Activated CD4-positive, alpha-beta memory T cell treated with anti-CD3 and anti-CD28 coated beads, Interleukin-2, amount 10 ng/mL, durations not matched to agents 7 days and 5 days (primary cell): ENCODE measurements at regions not wholly inside any gene's neighbourhood (a gene's known extent, or its start where the extent isn't known, plus 50 kb on each side); places are given as distances from the start of the nearest gene placed in this dataset.
"Not testable (repeated sequence)": the region's sequence is repeated elsewhere in the genome, so short reads cannot be mapped to it uniquely, and the experiment has no call there.

ENCODE experiments used
- CTCF ChIA-PET: fragments of 350-600 bp; sonication (Branson Sonifier 250); formaldehyde crosslinking; loops from one replicate; lab custom pipeline; 2021; ENCODE audit warnings: antibody characterized with exemption, inconsistent platforms; lab: Charles Lee
- POLR2A ChIA-PET: fragments of 350-600 bp; sonication (Branson Sonifier 250); formaldehyde crosslinking; loops from one replicate; lab custom pipeline; 2021; ENCODE audit warnings: antibody characterized with exemption; lab: Charles Lee
- DNase-seq: peaks from one replicate; pipeline ENCODE4 v3.0.0-alpha.2; 2020
- H3K27ac Mint-ChIP-seq: one replicate; pipeline ENCODE4 v1.8.0; 2021; ENCODE audit warnings: mild to moderate bottlenecking, mixed read lengths
- H3K27me3 Mint-ChIP-seq: one replicate; pipeline ENCODE4 v1.8.0; 2021; ENCODE audit warnings: mixed read lengths
- H3K36me3 Mint-ChIP-seq: one replicate; pipeline ENCODE4 v1.8.0; 2021; ENCODE audit warnings: low read depth, mixed read lengths
- H3K4me1 Mint-ChIP-seq: one replicate; pipeline ENCODE4 v1.8.0; 2021; ENCODE audit warnings: mixed read lengths
- H3K4me3 Mint-ChIP-seq: one replicate; pipeline ENCODE4 v1.8.0; 2021; ENCODE audit warnings: mild to moderate bottlenecking, mixed read lengths
- H3K9me3 Mint-ChIP-seq: one replicate; pipeline ENCODE4 v1.8.0; 2021; ENCODE audit warnings: mixed read lengths

- H3K9me3 Mint-ChIP-seq = no peaks in the 10 kb centered on the region
- ChIA-PET POLR2A (no interaction called here), CTCF (no interaction called here)
- no peak overlapping the region for H3K27ac Mint-ChIP-seq
- H3K4me1 Mint-ChIP-seq = no peaks in the 10 kb centered on the region
- no peaks in the 10 kb centered on the region for H3K36me3 Mint-ChIP-seq
- DNase-seq = no peak
- H3K27me3 Mint-ChIP-seq = no peaks in the 10 kb centered on the region
- H3K4me3 Mint-ChIP-seq = no peak overlapping the region
These were observed 612.4 kb downstream of the ANKRD7 start for GRCh38 chr7:118836933-118837332.

GRCh38 chr7:118839515-118839914 is 615.0 kb downstream of the ANKRD7 start:
- H3K4me3 Mint-ChIP-seq = no peak overlapping the region
- no peak overlapping the region for H3K27ac Mint-ChIP-seq
- ChIA-PET POLR2A (no interaction called here), CTCF (no interaction called here)
- no peaks in the 10 kb centered on the region for H3K27me3 Mint-ChIP-seq
- DNase-seq = no peak
- no peaks in the 10 kb centered on the region for H3K4me1 Mint-ChIP-seq
- no peaks in the 10 kb centered on the region for H3K9me3 Mint-ChIP-seq
- no peaks in the 10 kb centered on the region for H3K36me3 Mint-ChIP-seq

- no peak overlapping the region for H3K4me3 Mint-ChIP-seq
- no peaks in the 10 kb centered on the region for H3K27me3 Mint-ChIP-seq
- ChIA-PET CTCF (no interaction called here), POLR2A (no interaction called here)
- H3K4me1 Mint-ChIP-seq = no peaks in the 10 kb centered on the region
- no peaks in the 10 kb centered on the region for H3K9me3 Mint-ChIP-seq
- H3K36me3 Mint-ChIP-seq = no peaks in the 10 kb centered on the region
- no peak for DNase-seq
- H3K27ac Mint-ChIP-seq = no peak overlapping the region
These were observed 619.0 kb downstream of the ANKRD7 start for GRCh38 chr7:118843456-118843855.

GRCh38 chr7:118844748-118845147 is 620.2 kb downstream of the ANKRD7 start:
- H3K4me1 Mint-ChIP-seq = no peaks in the 10 kb centered on the region
- H3K27ac Mint-ChIP-seq = no peak overlapping the region
- no peaks in the 10 kb centered on the region for H3K36me3 Mint-ChIP-seq
- no peaks in the 10 kb centered on the region for H3K27me3 Mint-ChIP-seq
- ChIA-PET CTCF (no interaction called here), POLR2A (no interaction called here)
- no peak for DNase-seq
- H3K9me3 Mint-ChIP-seq = no peaks in the 10 kb centered on the region
- no peak overlapping the region for H3K4me3 Mint-ChIP-seq

- H3K36me3 Mint-ChIP-seq = no peaks in the 10 kb centered on the region
- peaks cover 5% of the 10 kb centered on the region for H3K9me3 Mint-ChIP-seq
- CTCF ChIA-PET = no interaction called here
- no peaks in the 10 kb centered on the region for H3K27me3 Mint-ChIP-seq
- H3K4me1 Mint-ChIP-seq = no peaks in the 10 kb centered on the region
- DNase-seq = no peak
- H3K27ac Mint-ChIP-seq = no peak overlapping the region
- POLR2A ChIA-PET = no interaction called here
- H3K4me3 Mint-ChIP-seq = no peak overlapping the region
These were observed 621.3 kb downstream of the ANKRD7 start for GRCh38 chr7:118845791-118846190.

GRCh38 chr7:118846977-118847376 is 622.5 kb downstream of the ANKRD7 start:
- Mint-ChIP-seq H3K36me3 (no peaks in the 10 kb centered on the region), H3K27me3 (no peaks in the 10 kb centered on the region), H3K4me3 (no peak overlapping the region), H3K4me1 (no peaks in the 10 kb centered on the region), H3K9me3 (peaks cover 7% of the 10 kb centered on the region), H3K27ac (no peak overlapping the region)
- DNase-seq = no peak
- ChIA-PET POLR2A (no interaction called here), CTCF (no interaction called here)

- Mint-ChIP-seq H3K4me1 (no peaks in the 10 kb centered on the region), H3K4me3 (no peak overlapping the region), H3K36me3 (no peaks in the 10 kb centered on the region), H3K9me3 (peaks cover 13% of the 10 kb centered on the region), H3K27me3 (no peaks in the 10 kb centered on the region), H3K27ac (no peak overlapping the region)
- CTCF ChIA-PET = no interaction called here
- no peak for DNase-seq
- POLR2A ChIA-PET = no interaction called here
These were observed 630.8 kb downstream of the ANKRD7 start for GRCh38 chr7:118855290-118855689.

- H3K36me3 Mint-ChIP-seq = no peaks in the 10 kb centered on the region
These were observed 634.2 kb downstream of the ANKRD7 start for GRCh38 chr7:118858651-118859149.

GRCh38 chr7:118861581-118861980 is 637.1 kb downstream of the ANKRD7 start:
- Mint-ChIP-seq H3K9me3 (peaks cover 7% of the 10 kb centered on the region), H3K4me1 (no peaks in the 10 kb centered on the region), H3K27me3 (no peaks in the 10 kb centered on the region), H3K27ac (no peak overlapping the region), H3K36me3 (no peaks in the 10 kb centered on the region), H3K4me3 (no peak overlapping the region)
- ChIA-PET CTCF (no interaction called here), POLR2A (no interaction called here)
- no peak for DNase-seq

More at GRCh38 chr7:118858651-118859149, 634.2 kb downstream of the ANKRD7 start:
- ChIA-PET CTCF (no interaction called here), POLR2A (no interaction called here)
- Mint-ChIP-seq H3K4me3 (no peak overlapping the region), H3K4me1 (no peaks in the 10 kb centered on the region), H3K27ac (no peak overlapping the region), H3K27me3 (no peaks in the 10 kb centered on the region), H3K9me3 (peaks cover 7% of the 10 kb centered on the region)
- no peak for DNase-seq

GRCh38 chr7:118862740-118863139 is 638.2 kb downstream of the ANKRD7 start:
- Mint-ChIP-seq H3K9me3 (peaks cover 3% of the 10 kb centered on the region), H3K27me3 (no peaks in the 10 kb centered on the region), H3K4me1 (no peaks in the 10 kb centered on the region), H3K4me3 (no peak overlapping the region), H3K27ac (no peak overlapping the region), H3K36me3 (no peaks in the 10 kb centered on the region)
- ChIA-PET POLR2A (no interaction called here), CTCF (no interaction called here)
- no peak for DNase-seq

GRCh38 chr7:118863966-118864365 is 639.5 kb downstream of the ANKRD7 start:
- Mint-ChIP-seq H3K36me3 (no peaks in the 10 kb centered on the region), H3K9me3 (no peaks in the 10 kb centered on the region), H3K27me3 (no peaks in the 10 kb centered on the region), H3K4me3 (no peak overlapping the region), H3K27ac (no peak overlapping the region), H3K4me1 (no peaks in the 10 kb centered on the region)
- no peak for DNase-seq
- ChIA-PET POLR2A (no interaction called here), CTCF (no interaction called here)

- CTCF ChIA-PET = no interaction called here
- POLR2A ChIA-PET = no interaction called here
These were observed 643.4 kb downstream of the ANKRD7 start for GRCh38 chr7:118867860-118868259.

GRCh38 chr7:118869141-118869540 is 644.6 kb downstream of the ANKRD7 start:
- H3K27ac Mint-ChIP-seq, CTCF ChIA-PET, H3K36me3 Mint-ChIP-seq, POLR2A ChIA-PET, DNase-seq, H3K4me3 Mint-ChIP-seq, H3K9me3 Mint-ChIP-seq, H3K27me3 Mint-ChIP-seq, H3K4me1 Mint-ChIP-seq: not testable (repeated sequence)

More at GRCh38 chr7:118867860-118868259, 643.4 kb downstream of the ANKRD7 start:
- no peak overlapping the region for H3K4me3 Mint-ChIP-seq
- no peaks in the 10 kb centered on the region for H3K36me3 Mint-ChIP-seq
- H3K4me1 Mint-ChIP-seq = no peaks in the 10 kb centered on the region
- no peak overlapping the region for H3K27ac Mint-ChIP-seq
- DNase-seq = no peak
- no peaks in the 10 kb centered on the region for H3K27me3 Mint-ChIP-seq
- no peaks in the 10 kb centered on the region for H3K9me3 Mint-ChIP-seq

GRCh38 chr7:118870187-118870586 is 645.7 kb downstream of the ANKRD7 start:
- POLR2A ChIA-PET = no interaction called here
- DNase-seq = no peak
- Mint-ChIP-seq H3K27me3 (no peaks in the 10 kb centered on the region), H3K4me3 (no peak overlapping the region), H3K27ac (no peak overlapping the region), H3K9me3 (no peaks in the 10 kb centered on the region), H3K36me3 (no peaks in the 10 kb centered on the region), H3K4me1 (no peaks in the 10 kb centered on the region)
- CTCF ChIA-PET = no interaction called here
